PC-3 (cell line): ENCODE measurements at regions not wholly inside any gene's neighbourhood (a gene's known extent, or its start where the extent isn't known, plus 50 kb on each side); places are given as distances from the start of the nearest gene placed in this dataset.

ENCODE experiments used
- EZH2 ChIP-seq: fragments of 300-600 bp; sonication (generic); IDR thresholded peaks from one replicate; pipeline ENCODE4 v1.6.1; 2017; ENCODE audit warnings: antibody characterized with exemption, mild to moderate bottlenecking, low read length; ENCODE audit not compliant: unreplicated experiment
- EZH2phosphoT487 ChIP-seq: fragments of 300-600 bp; sonication (generic); IDR thresholded peaks from 2 replicates; pipeline ENCODE4 v1.6.1; 2018; ENCODE audit warnings: mild to moderate bottlenecking, antibody characterized with exemption, low read length, borderline replicate concordance
- TF ChIP-seq, protein P1 (sequence below): fragments of 300-600 bp; sonication (generic); conservative IDR thresholded peaks from 2 replicates; pipeline ENCODE4 v1.5.1; 2017; ENCODE audit warnings: antibody characterized with exemption, low read depth, mild to moderate bottlenecking, low read length

- TF ChIP-seq, protein P1, sequence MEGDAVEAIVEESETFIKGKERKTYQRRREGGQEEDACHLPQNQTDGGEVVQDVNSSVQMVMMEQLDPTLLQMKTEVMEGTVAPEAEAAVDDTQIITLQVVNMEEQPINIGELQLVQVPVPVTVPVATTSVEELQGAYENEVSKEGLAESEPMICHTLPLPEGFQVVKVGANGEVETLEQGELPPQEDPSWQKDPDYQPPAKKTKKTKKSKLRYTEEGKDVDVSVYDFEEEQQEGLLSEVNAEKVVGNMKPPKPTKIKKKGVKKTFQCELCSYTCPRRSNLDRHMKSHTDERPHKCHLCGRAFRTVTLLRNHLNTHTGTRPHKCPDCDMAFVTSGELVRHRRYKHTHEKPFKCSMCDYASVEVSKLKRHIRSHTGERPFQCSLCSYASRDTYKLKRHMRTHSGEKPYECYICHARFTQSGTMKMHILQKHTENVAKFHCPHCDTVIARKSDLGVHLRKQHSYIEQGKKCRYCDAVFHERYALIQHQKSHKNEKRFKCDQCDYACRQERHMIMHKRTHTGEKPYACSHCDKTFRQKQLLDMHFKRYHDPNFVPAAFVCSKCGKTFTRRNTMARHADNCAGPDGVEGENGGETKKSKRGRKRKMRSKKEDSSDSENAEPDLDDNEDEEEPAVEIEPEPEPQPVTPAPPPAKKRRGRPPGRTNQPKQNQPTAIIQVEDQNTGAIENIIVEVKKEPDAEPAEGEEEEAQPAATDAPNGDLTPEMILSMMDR, result no peak
- TF ChIP-seq EZH2 (no peak), EZH2phosphoT487 (no peak)
These were observed 886.2 kb downstream of the TRHDE start for GRCh38 chr12:73158341-73158740.
